Tibial nerve (tissue), 4 donors: ENCODE measurements at regions not wholly inside any gene's neighbourhood (a gene's known extent, or its start where the extent isn't known, plus 50 kb on each side); places are given as distances from the start of the nearest gene placed in this dataset.

Experiments
- DNase-seq, 2 donors: peaks; one replicate each; pipeline ENCODE4 v3.0.0-alpha.2; 2019; ENCODE audit warnings: low spot score in 2 of 2
- H3K27ac ChIP-seq, 4 donors: fragments of 200-600 bp; sonication (generic) in 3 of 4; one replicate each; pipeline ENCODE4 v1.5.1; 2017 to 2019; ENCODE audit warnings: mild to moderate bottlenecking in 1 of 4
- H3K27me3 ChIP-seq, 2 donors: fragments of 200-600 bp; sonication (generic) in 1 of 2; one replicate each; pipeline versions ENCODE4 v1.5.1 to v1.6.0; 2017 to 2019
- H3K36me3 ChIP-seq, 3 donors: fragments of 200-600 bp; sonication (generic); one replicate each; pipeline ENCODE4 v1.5.1; 2018 to 2019
- H3K4me1 ChIP-seq, 4 donors: fragments of 200-600 bp; sonication (generic) in 3 of 4; one replicate each; pipeline ENCODE4 v1.5.1; 2017 to 2019
- H3K4me3 ChIP-seq, 4 donors: fragments of 200-600 bp; sonication (generic) in 3 of 4; one replicate each; pipeline ENCODE4 v1.5.1; 2017 to 2019; ENCODE audit warnings: mild to moderate bottlenecking in 1 of 4, moderate library complexity in 1 of 4
- H3K9me3 ChIP-seq, 4 donors: fragments of 200-600 bp; sonication (generic) in 3 of 4; one replicate each; pipeline ENCODE4 v1.5.1; 2017 to 2019
- CTCF ChIP-seq, 5 experiments: fragments of 200-600 bp in 3 of 5; fragments of 450-650 bp in 2 of 5; sonication (generic) in 3 of 5; IDR thresholded peaks; one replicate each; pipeline ENCODE4 v1.5.1; 2016 to 2019; ENCODE audit warnings: antibody characterized with exemption in 5 of 5, mild to moderate bottlenecking in 3 of 5, moderate library complexity in 2 of 5
- EP300 ChIP-seq, 2 donors: sonication (generic); formaldehyde crosslinking; IDR thresholded peaks; one replicate each; pipeline ENCODE4 v1.6.1; 2017; ENCODE audit warnings: antibody characterized with exemption in 2 of 2, mild to moderate bottlenecking in 1 of 2
- POLR2A ChIP-seq, 2 donors: fragments of 450-650 bp; IDR thresholded peaks; one replicate each; pipeline ENCODE4 v1.6.1; 2017; ENCODE audit warnings: antibody characterized with exemption in 2 of 2, mild to moderate bottlenecking in 2 of 2, moderate library complexity in 2 of 2
- WGBS, 2 donors: methylation state at CpG; one replicate each; pipeline ENCODE4 v1.1.5; 2018; 5-methylcytosine and 5-hydroxymethylcytosine counted together

GRCh38 chr6:21508753-21509152, 84.8 kb upstream of the SOX4 start:
- H3K27me3 ChIP-seq = no peaks in the 10 kb centered on the region
- H3K4me3 ChIP-seq = no peak overlapping the region
- no peaks in the 10 kb centered on the region for H3K9me3 ChIP-seq
- peaks cover 0 to 4% (median 0%) of the 10 kb centered on the region in 4 donors for H3K4me1 ChIP-seq
- DNase-seq = no peak
- H3K36me3 ChIP-seq = no peaks in the 10 kb centered on the region
- no peak overlapping the region for H3K27ac ChIP-seq
- TF ChIP-seq EP300 (IDR thresholded peaks at IDR 0.05) = no peak
- no peak for TF ChIP-seq CTCF (IDR thresholded peaks at IDR 0.05)
- TF ChIP-seq POLR2A (IDR thresholded peaks at IDR 0.05) = no peak
- WGBS, 2 donors = 57 to 60% methylated on average over 4 of the region's 4 CpGs

GRCh38 chr6:21511891-21512550, 81.5 kb upstream of the SOX4 start:
- Histone ChIP-seq H3K4me3 (no peak overlapping the region), H3K4me1 (no peaks in the 10 kb centered on the region), H3K27me3 (no peaks in the 10 kb centered on the region), H3K27ac (no peak overlapping the region), H3K9me3 (no peaks in the 10 kb centered on the region), H3K36me3 (no peaks in the 10 kb centered on the region)
- TF ChIP-seq EP300 (IDR thresholded peaks at IDR 0.05) (no peak), POLR2A (IDR thresholded peaks at IDR 0.05) (no peak), CTCF (IDR thresholded peaks at IDR 0.05) (no peak)
- DNase-seq = no peak
- 86 to 90% methylated on average over 6 of the region's 6 CpGs for WGBS, 2 donors

GRCh38 chr6:21514288-21514687, 79.3 kb upstream of the SOX4 start:
- no peak for DNase-seq
- H3K4me3 ChIP-seq = no peak overlapping the region
- no peak overlapping the region for H3K27ac ChIP-seq
- no peaks in the 10 kb centered on the region for H3K9me3 ChIP-seq
- no peaks in the 10 kb centered on the region for H3K36me3 ChIP-seq
- no peaks in the 10 kb centered on the region for H3K4me1 ChIP-seq
- TF ChIP-seq CTCF (IDR thresholded peaks at IDR 0.05) = no peak
- no peak for TF ChIP-seq POLR2A (IDR thresholded peaks at IDR 0.05)
- TF ChIP-seq EP300 (IDR thresholded peaks at IDR 0.05) = no peak
- WGBS, 2 donors = 85 to 97% methylated on average over 4 of the region's 4 CpGs
- H3K27me3 ChIP-seq = no peaks in the 10 kb centered on the region

- no peaks in the 10 kb centered on the region for H3K27me3 ChIP-seq
- H3K36me3 ChIP-seq = no peaks in the 10 kb centered on the region
- no peaks in the 10 kb centered on the region for H3K9me3 ChIP-seq
- no peak overlapping the region for H3K27ac ChIP-seq
- 65 to 90% methylated on average over 4 of the region's 4 CpGs for WGBS, 2 donors
- no peak for DNase-seq
- H3K4me1 ChIP-seq = no peaks in the 10 kb centered on the region
- TF ChIP-seq POLR2A (IDR thresholded peaks at IDR 0.05) (no peak), EP300 (IDR thresholded peaks at IDR 0.05) (no peak), CTCF (IDR thresholded peaks at IDR 0.05) (no peak)
- no peak overlapping the region for H3K4me3 ChIP-seq
These were observed 75.2 kb upstream of the SOX4 start for GRCh38 chr6:21518317-21518716.

- no peaks in the 10 kb centered on the region for H3K36me3 ChIP-seq
- TF ChIP-seq CTCF (IDR thresholded peaks at IDR 0.05) (no peak), POLR2A (IDR thresholded peaks at IDR 0.05) (no peak), EP300 (IDR thresholded peaks at IDR 0.05) (no peak)
- no peak for DNase-seq
- no peaks in the 10 kb centered on the region for H3K4me1 ChIP-seq
- 90 to 94% methylated on average over 1 of the region's 1 CpG for WGBS, 2 donors
- H3K9me3 ChIP-seq = no peaks in the 10 kb centered on the region
- H3K27me3 ChIP-seq = no peaks in the 10 kb centered on the region
- H3K27ac ChIP-seq = no peak overlapping the region
- H3K4me3 ChIP-seq = no peak overlapping the region
These were observed 73.9 kb upstream of the SOX4 start for GRCh38 chr6:21519642-21520041.
